K562 (cell line): ENCODE measurements at regions not wholly inside any gene's neighbourhood (a gene's known extent, or its start where the extent isn't known, plus 50 kb on each side); places are given as distances from the start of the nearest gene placed in this dataset.

Experiments
- ATAC-seq: fragments of 200-7000 bp; cut with Tn5 transposase; 3 replicates; pipeline ENCODE4 v1.9.1; 2020; ENCODE audit warnings: moderate library complexity
- BruUV-seq: library from RNA; stranded (reverse); fragments of 400-500 nt; replicated peaks from 2 replicates; lab custom pipeline; 2021; lab: Mats Ljungman, UMichigan
- CTCF ChIA-PET: fragments of 300-600 bp; formaldehyde crosslinking; extraction: SDS; loops from one replicate; lab custom pipeline; 2021; ENCODE audit warnings: low intra/inter-chr PET ratio; lab: Yijun Ruan, JAX
- POLR2A ChIA-PET: fragments of 300-600, 350-650 bp; sonication (Branson Sonifier 250); formaldehyde crosslinking; extraction: SDS; loops from one replicate; lab custom pipeline; 2021; ENCODE audit warnings: antibody characterized with exemption, inconsistent platforms; lab: Yijun Ruan, JAX
- DNase-seq, 4 experiments: peaks; one replicate each; pipeline versions ENCODE4 v3.0.0 to v3.0.0-alpha.2; 2011 to 2018; ENCODE audit warnings: low spot score in 3 of 4, mixed read lengths in 3 of 4; ENCODE audit errors: extremely low read depth in 1 of 4
- FAIRE-seq: peaks from 2 replicates; lab custom pipeline; 2011; peaks lifted over from hg19 to GRCh38; lab: Jason Lieb, UNC
- H2AFZ ChIP-seq: 2 replicates; pipeline ENCODE4 v1.6.0; 2011; ENCODE audit warnings: low read depth, low read length, control low read depth, inconsistent platforms
- H3K27ac ChIP-seq: fragments of 200-600 bp; 3 replicates; pipeline ENCODE4 v1.8.0; 2011; ENCODE audit warnings: low read depth, mild to moderate bottlenecking, control low read depth, inconsistent platforms, low read length, moderate library complexity, mixed read lengths; ENCODE audit errors: extremely low read depth
- H3K27me3 ChIP-seq, 2 experiments: fragments of 300-600 bp in 1 of 2; 2 replicates in 1 of 2; 3 replicates in 1 of 2; pipeline versions ENCODE4 v1.6.0 to v1.8.0; 2011; ENCODE audit warnings: inconsistent platforms in 2 of 2, low read length in 2 of 2, mild to moderate bottlenecking in 1 of 2, mixed read lengths in 1 of 2, moderate library complexity in 1 of 2; ENCODE audit not compliant: control insufficient read depth in 2 of 2, insufficient read depth in 2 of 2
- H3K36me3 ChIP-seq: fragments of 300-600 bp; 3 replicates; pipeline ENCODE4 v1.8.0; 2011; ENCODE audit warnings: mild to moderate bottlenecking, low read length, inconsistent platforms; ENCODE audit not compliant: control insufficient read depth, insufficient read depth
- H3K4me1 ChIP-seq, 2 experiments: fragments of 200-600 bp in 1 of 2; replicated peaks in 1 of 2; 2 replicates in 1 of 2; 3 replicates in 1 of 2; pipeline versions ENCODE4 v1.5.1 to v1.8.0; 2011; ENCODE audit warnings: inconsistent platforms in 2 of 2, low read length in 2 of 2, mild to moderate bottlenecking in 1 of 2, mixed read lengths in 1 of 2, moderate library complexity in 1 of 2; ENCODE audit not compliant: control insufficient read depth in 2 of 2, insufficient read depth in 2 of 2
- H3K4me2 ChIP-seq: 2 replicates; pipeline ENCODE4 v1.6.1; 2011; ENCODE audit warnings: low read length, control low read depth, inconsistent platforms, mixed read lengths; ENCODE audit not compliant: insufficient read depth
- H3K4me3 ChIP-seq: fragments of 200-600 bp; sonication (generic), shearing (Covaris generic); 2 replicates; pipeline ENCODE4 v1.5.1; 2016; ENCODE audit warnings: control low read depth, inconsistent platforms
- H3K79me2 ChIP-seq: fragments of 200-600 bp; 3 replicates; pipeline ENCODE4 v1.8.0; 2011; ENCODE audit warnings: low read length, inconsistent platforms; ENCODE audit not compliant: control insufficient read depth, insufficient read depth
- H3K9ac ChIP-seq, 2 experiments: 2 replicates each; pipeline versions ENCODE4 v1.6.0 to v1.6.1; 2011; ENCODE audit warnings: low read depth in 2 of 2, low read length in 2 of 2, control low read depth in 1 of 2, inconsistent platforms in 1 of 2, mild to moderate bottlenecking in 1 of 2, mixed read lengths in 1 of 2; ENCODE audit not compliant: insufficient read depth in 1 of 2
- H3K9me1 ChIP-seq: one replicate; pipeline ENCODE4 v1.6.0; 2011; ENCODE audit warnings: inconsistent platforms, mild to moderate bottlenecking, low read length, moderate library complexity; ENCODE audit not compliant: control insufficient read depth, insufficient read depth
- H3K9me3 ChIP-seq: replicated peaks from 2 replicates; pipeline ENCODE4 v1.5.1; 2011; ENCODE audit warnings: low read depth, low read length, inconsistent platforms; ENCODE audit not compliant: control insufficient read depth, insufficient read depth
- H4K20me1 ChIP-seq: replicated peaks from 2 replicates; pipeline ENCODE4 v1.6.1; 2011; ENCODE audit warnings: low read length, inconsistent platforms, mixed read lengths; ENCODE audit not compliant: control insufficient read depth, insufficient read depth
- ASH1L ChIP-seq: fragments of 450-650 bp; IDR thresholded peaks from 2 replicates; pipeline ENCODE4 v1.6.1; 2018; ENCODE audit warnings: borderline replicate concordance, mild to moderate bottlenecking, low read depth; ENCODE audit not compliant: partially characterized antibody
- CEBPZ ChIP-seq: fragments of 150-350 bp; IDR thresholded peaks from 2 replicates; pipeline ENCODE4 v1.6.1; 2014; ENCODE audit warnings: low read depth, mild to moderate bottlenecking, low read length, borderline replicate concordance
- COPS2 ChIP-seq: fragments of 450-650 bp; conservative IDR thresholded peaks from 2 replicates; pipeline ENCODE4 v1.6.1; 2016; ENCODE audit warnings: mild to moderate bottlenecking, moderate library complexity
- E2F5 ChIP-seq: sonication (generic); formaldehyde crosslinking; IDR thresholded peaks from 2 replicates; pipeline ENCODE4 v1.8.0; 2022; ENCODE audit warnings: mild to moderate bottlenecking, missing genetic modification reagents
- GABPB2 ChIP-seq: fragments of 250-450 bp; sonication (Bioruptor Pico); conservative IDR thresholded peaks from 2 replicates; pipeline ENCODE4 v1.5.1; 2021; ENCODE audit warnings: mild to moderate bottlenecking
- NCOA6 ChIP-seq: fragments of 450-650 bp; IDR thresholded peaks from 2 replicates; pipeline ENCODE4 v1.6.1; 2017; ENCODE audit warnings: mild to moderate bottlenecking
- PPARD ChIP-seq: fragments of 250-450 bp; sonication (Bioruptor Pico); IDR thresholded peaks from 2 replicates; pipeline ENCODE4 v1.8.0; 2022; ENCODE audit warnings: inconsistent platforms, mild to moderate bottlenecking, moderate library complexity
- PTTG1 ChIP-seq: fragments of 450-650 bp; IDR thresholded peaks from 2 replicates; pipeline ENCODE4 v1.6.1; 2016; ENCODE audit warnings: low read depth, mild to moderate bottlenecking, missing genetic modification characterization, missing compliant biosample characterization
- SIX5 ChIP-seq, 2 experiments: IDR thresholded peaks; 2 replicates each; pipeline ENCODE4 v1.6.1; 2011; ENCODE audit warnings: low read length in 2 of 2, borderline replicate concordance in 1 of 2, low read depth in 1 of 2, mild to moderate bottlenecking in 1 of 2, moderate library complexity in 1 of 2; ENCODE audit not compliant: insufficient read depth in 1 of 2
- TBP ChIP-seq: optimal IDR thresholded peaks from 2 replicates; pipeline ENCODE3; 2011; ENCODE audit warnings: low read depth, low read length, improper control_type of control experiment
- ZBTB7A ChIP-seq: IDR thresholded peaks from 2 replicates; pipeline ENCODE4 v1.6.1; 2011; ENCODE audit warnings: low read depth, mild to moderate bottlenecking, low read length, moderate library complexity, borderline replicate concordance; ENCODE audit not compliant: control insufficient read depth
- WGBS: fragments of 100-300 bp; shearing (Covaris generic); methylation state at CpG from one replicate; pipeline ENCODE4 v1.1.6; 2016; ENCODE audit warnings: low coverage, mixed read lengths; ENCODE audit not compliant: insufficient coverage; ENCODE audit errors: missing lambda C conversion rate; 5-methylcytosine and 5-hydroxymethylcytosine counted together
- in situ Hi-C: fragments of 300-500 bp; cut with MboI; formaldehyde crosslinking; loops from 4 replicates; pipeline ENCODE4 v1.15.0; 2018; ENCODE audit warnings: inconsistent platforms, mixed read lengths
- intact Hi-C: fragments of 100-400 bp; cut with micrococcal nuclease; formaldehyde crosslinking; loops from 2 replicates; pipeline ENCODE4 v1.14.2; 2022
- TF ChIP-seq, protein P1 (sequence below): IDR thresholded peaks from 2 replicates; pipeline ENCODE4 v1.6.1; 2011; ENCODE audit not compliant: insufficient read length; ENCODE audit errors: extremely low read depth
- TF ChIP-seq, protein P2 (sequence below), 2 experiments: fragments of 450-650 bp; IDR thresholded peaks; 2 replicates each; pipeline ENCODE4 v1.6.1; 2016

DNA sequence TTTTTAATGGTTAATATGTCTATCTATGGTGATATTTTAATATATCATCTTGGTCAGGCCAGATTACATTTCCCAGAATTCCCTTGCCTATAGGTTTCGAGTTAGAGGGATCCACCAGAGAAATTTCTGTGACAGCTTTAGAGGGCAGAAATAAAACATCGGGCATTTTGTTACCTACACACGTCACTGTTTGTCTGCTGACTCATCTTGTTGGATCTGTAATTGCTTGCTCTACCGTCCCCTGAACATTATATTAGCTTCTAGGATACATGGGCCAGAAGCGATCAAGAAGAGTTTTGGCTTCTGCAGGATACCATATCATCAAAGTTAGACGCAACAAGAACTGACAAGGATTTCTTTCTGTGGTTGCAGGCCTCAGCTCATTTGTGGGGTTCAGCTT is 795.8 kb upstream of the GCFC2 start:
- in situ Hi-C loops (no loop called here), intact Hi-C loops (no loop called here)
- H3K4me2 ChIP-seq = no peak overlapping the region
- ChIA-PET POLR2A (no interaction called here), CTCF (no interaction called here)
- H3K27me3 ChIP-seq = no peaks in the 10 kb centered on the region
- no TSS peak for BruUV-seq
- no peaks in the 10 kb centered on the region for H3K9me1 ChIP-seq
- no peak overlapping the region for H3K9ac ChIP-seq
- no peaks in the 10 kb centered on the region for H3K9me3 ChIP-seq
- 1% methylated on average over 6 of the region's 6 CpGs for WGBS
- FAIRE-seq (no peak), ATAC-seq (no peak), DNase-seq (no peak)
- H3K79me2 ChIP-seq = no peaks in the 10 kb centered on the region
- H4K20me1 ChIP-seq = no peaks in the 10 kb centered on the region
- no peak overlapping the region for H3K27ac ChIP-seq
- no peaks in the 10 kb centered on the region for H3K4me1 ChIP-seq
- no peaks in the 10 kb centered on the region for H3K36me3 ChIP-seq
- H2AFZ ChIP-seq = no peak overlapping the region
- H3K4me3 ChIP-seq = no peak overlapping the region
- no peak for TF ChIP-seq E2F5
- TF ChIP-seq, protein P1, sequence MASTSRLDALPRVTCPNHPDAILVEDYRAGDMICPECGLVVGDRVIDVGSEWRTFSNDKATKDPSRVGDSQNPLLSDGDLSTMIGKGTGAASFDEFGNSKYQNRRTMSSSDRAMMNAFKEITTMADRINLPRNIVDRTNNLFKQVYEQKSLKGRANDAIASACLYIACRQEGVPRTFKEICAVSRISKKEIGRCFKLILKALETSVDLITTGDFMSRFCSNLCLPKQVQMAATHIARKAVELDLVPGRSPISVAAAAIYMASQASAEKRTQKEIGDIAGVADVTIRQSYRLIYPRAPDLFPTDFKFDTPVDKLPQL = no peak
- TF ChIP-seq CEBPZ = no peak
- TF ChIP-seq ASH1L = no peak
- TF ChIP-seq, protein P2, sequence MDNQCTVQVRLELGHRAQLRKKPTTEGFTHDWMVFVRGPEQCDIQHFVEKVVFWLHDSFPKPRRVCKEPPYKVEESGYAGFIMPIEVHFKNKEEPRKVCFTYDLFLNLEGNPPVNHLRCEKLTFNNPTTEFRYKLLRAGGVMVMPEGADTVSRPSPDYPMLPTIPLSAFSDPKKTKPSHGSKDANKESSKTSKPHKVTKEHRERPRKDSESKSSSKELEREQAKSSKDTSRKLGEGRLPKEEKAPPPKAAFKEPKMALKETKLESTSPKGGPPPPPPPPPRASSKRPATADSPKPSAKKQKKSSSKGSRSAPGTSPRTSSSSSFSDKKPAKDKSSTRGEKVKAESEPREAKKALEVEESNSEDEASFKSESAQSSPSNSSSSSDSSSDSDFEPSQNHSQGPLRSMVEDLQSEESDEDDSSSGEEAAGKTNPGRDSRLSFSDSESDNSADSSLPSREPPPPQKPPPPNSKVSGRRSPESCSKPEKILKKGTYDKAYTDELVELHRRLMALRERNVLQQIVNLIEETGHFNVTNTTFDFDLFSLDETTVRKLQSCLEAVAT (IDR thresholded peaks at IDR 0.05) = no peak
- no peak for TF ChIP-seq SIX5 (IDR thresholded peaks at IDR 0.05; ENCODE audit: borderline replicate concordance in 1 of 2, insufficient read depth in 1 of 2, low read depth in 1 of 2, low read length in 2 of 2)
- TF ChIP-seq NCOA6 = no peak
- TF ChIP-seq GABPB2 (CRISPR knock-in tag) = no peak
- TF ChIP-seq PTTG1 = no peak
- no peak for TF ChIP-seq PPARD
- TF ChIP-seq TBP = no peak
- no peak for TF ChIP-seq COPS2
- no peak for TF ChIP-seq ZBTB7A
